NCI-H510A (cell line): ENCODE measurements at regions not wholly inside any gene's neighbourhood (a gene's known extent, or its start where the extent isn't known, plus 50 kb on each side); places are given as distances from the start of the nearest gene placed in this dataset.
"Not testable (repeated sequence)": the region's sequence is repeated elsewhere in the genome, so short reads cannot be mapped to it uniquely, and the experiment has no call there.

Experiments
- DNase-seq: peaks from one replicate; lab custom pipeline; 2025; lab: John Stamatoyannopoulos, UW

- DNase-seq = no peak
These were observed 797.3 kb upstream of the ACO1 start for GRCh38 chr9:31587146-31587545.

GRCh38 chr9:31588006-31588405 is 796.4 kb upstream of the ACO1 start:
- peak; percentile 4 for DNase-seq

GRCh38 chr9:31588756-31589155 is 795.7 kb upstream of the ACO1 start:
- DNase-seq = no peak

- DNase-seq = no peak
These were observed 794.4 kb upstream of the ACO1 start for GRCh38 chr9:31590091-31590490.

GRCh38 chr9:31597086-31597485 is 787.4 kb upstream of the ACO1 start:
- DNase-seq = not testable (repeated sequence)

- no peak for DNase-seq
These were observed 786.5 kb upstream of the ACO1 start for GRCh38 chr9:31597977-31598376.

GRCh38 chr9:31601666-31602065 is 782.8 kb upstream of the ACO1 start:
- no peak for DNase-seq

- DNase-seq = no peak
These were observed 779.9 kb upstream of the ACO1 start for GRCh38 chr9:31604531-31604930.

- no peak for DNase-seq
These were observed 779.3 kb upstream of the ACO1 start for GRCh38 chr9:31605164-31605563.

GRCh38 chr9:31606678-31607077 is 777.8 kb upstream of the ACO1 start:
- DNase-seq = no peak

- no peak for DNase-seq
These were observed 776.0 kb upstream of the ACO1 start for GRCh38 chr9:31608416-31608815.

GRCh38 chr9:31608881-31609280 is 775.6 kb upstream of the ACO1 start:
- no peak for DNase-seq

GRCh38 chr9:31612336-31613030 is 772.0 kb upstream of the ACO1 start:
- DNase-seq = no peak

- no peak for DNase-seq
These were observed 768.5 kb upstream of the ACO1 start for GRCh38 chr9:31615966-31616365.

- no peak for DNase-seq
These were observed 760.9 kb upstream of the ACO1 start for GRCh38 chr9:31623511-31623910.

GRCh38 chr9:31629292-31629691 is 755.2 kb upstream of the ACO1 start:
- no peak for DNase-seq

- no peak for DNase-seq
These were observed 747.2 kb upstream of the ACO1 start for GRCh38 chr9:31637265-31637664.

GRCh38 chr9:31637861-31638260 is 746.6 kb upstream of the ACO1 start:
- DNase-seq = no peak

- no peak for DNase-seq
These were observed 745.0 kb upstream of the ACO1 start for GRCh38 chr9:31639451-31639850.

- no peak for DNase-seq
These were observed 715.1 kb upstream of the ACO1 start for GRCh38 chr9:31669311-31669710.

- DNase-seq = no peak
These were observed 713.4 kb upstream of the ACO1 start for GRCh38 chr9:31671011-31671410.

- DNase-seq = no peak
These were observed 710.2 kb upstream of the ACO1 start for GRCh38 chr9:31674264-31674663.

GRCh38 chr9:31677415-31677814 is 707.0 kb upstream of the ACO1 start:
- no peak for DNase-seq

GRCh38 chr9:31677877-31678276 is 706.6 kb upstream of the ACO1 start:
- DNase-seq = no peak
